LNCaP clone FGC (cell line): ENCODE measurements at regions not wholly inside any gene's neighbourhood (a gene's known extent, or its start where the extent isn't known, plus 50 kb on each side); places are given as distances from the start of the nearest gene placed in this dataset.
"Not testable (repeated sequence)": the region's sequence is repeated elsewhere in the genome, so short reads cannot be mapped to it uniquely, and the experiment has no call there.

ENCODE experiments used
- DNase-seq: peaks from one replicate; pipeline ENCODE4 v3.0.0-alpha.2; 2011; ENCODE audit warnings: low read depth
- H3K4me3 ChIP-seq: 2 replicates; pipeline ENCODE4 v1.5.1; 2011; ENCODE audit warnings: mild to moderate bottlenecking, low read depth, low read length, control low read depth
- TF ChIP-seq, protein P1 (sequence below): IDR thresholded peaks from 2 replicates; pipeline ENCODE4 v1.5.1; 2012; ENCODE audit warnings: mild to moderate bottlenecking; ENCODE audit not compliant: control insufficient read depth, insufficient read depth; ENCODE audit errors: extremely low read depth

DNA sequence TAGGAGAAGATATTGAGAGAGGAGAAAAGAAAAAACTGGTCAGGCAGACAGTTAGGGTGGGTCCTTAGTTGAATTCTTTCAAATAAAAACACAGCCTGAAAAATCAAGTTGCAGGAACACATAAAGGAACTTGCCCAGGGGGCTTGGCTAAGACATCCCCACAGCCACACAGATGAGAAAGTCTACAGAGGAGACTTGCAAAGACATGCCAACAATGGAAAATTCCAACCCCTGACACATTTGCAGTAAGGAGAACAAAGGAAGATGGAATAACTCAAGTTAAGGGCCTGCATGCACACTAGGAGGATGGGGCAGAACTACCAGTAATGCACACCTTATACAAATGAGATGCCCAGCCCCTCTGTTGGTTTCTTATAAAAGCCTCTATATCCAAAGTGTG, 197.6 kb downstream of the CPXCR1 start:
- DNase-seq, result no peak
- TF ChIP-seq, protein P1, sequence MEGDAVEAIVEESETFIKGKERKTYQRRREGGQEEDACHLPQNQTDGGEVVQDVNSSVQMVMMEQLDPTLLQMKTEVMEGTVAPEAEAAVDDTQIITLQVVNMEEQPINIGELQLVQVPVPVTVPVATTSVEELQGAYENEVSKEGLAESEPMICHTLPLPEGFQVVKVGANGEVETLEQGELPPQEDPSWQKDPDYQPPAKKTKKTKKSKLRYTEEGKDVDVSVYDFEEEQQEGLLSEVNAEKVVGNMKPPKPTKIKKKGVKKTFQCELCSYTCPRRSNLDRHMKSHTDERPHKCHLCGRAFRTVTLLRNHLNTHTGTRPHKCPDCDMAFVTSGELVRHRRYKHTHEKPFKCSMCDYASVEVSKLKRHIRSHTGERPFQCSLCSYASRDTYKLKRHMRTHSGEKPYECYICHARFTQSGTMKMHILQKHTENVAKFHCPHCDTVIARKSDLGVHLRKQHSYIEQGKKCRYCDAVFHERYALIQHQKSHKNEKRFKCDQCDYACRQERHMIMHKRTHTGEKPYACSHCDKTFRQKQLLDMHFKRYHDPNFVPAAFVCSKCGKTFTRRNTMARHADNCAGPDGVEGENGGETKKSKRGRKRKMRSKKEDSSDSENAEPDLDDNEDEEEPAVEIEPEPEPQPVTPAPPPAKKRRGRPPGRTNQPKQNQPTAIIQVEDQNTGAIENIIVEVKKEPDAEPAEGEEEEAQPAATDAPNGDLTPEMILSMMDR, result no peak
- H3K4me3 ChIP-seq, result no peak overlapping the region

DNA sequence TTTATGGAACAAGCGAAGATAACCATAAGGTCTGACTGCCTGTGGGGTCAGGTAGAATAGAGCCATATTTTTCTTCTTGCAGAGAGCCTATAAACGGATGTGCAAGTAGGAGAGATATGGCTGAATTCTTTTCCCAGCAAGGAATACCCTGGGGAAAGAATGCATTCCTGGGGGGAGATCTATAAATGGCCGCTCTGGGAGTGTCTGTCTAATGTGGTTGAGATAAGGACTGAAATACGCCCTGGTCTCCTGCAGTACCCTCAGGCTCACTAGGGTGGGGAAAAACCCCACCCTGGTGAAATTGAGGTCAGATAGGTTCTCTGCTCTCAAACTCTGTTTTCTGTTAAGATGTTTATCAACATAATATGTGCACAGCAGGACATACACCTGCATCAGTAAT, 209.0 kb downstream of the CPXCR1 start:
- not testable (repeated sequence) for DNase-seq, H3K4me3 ChIP-seq

DNA sequence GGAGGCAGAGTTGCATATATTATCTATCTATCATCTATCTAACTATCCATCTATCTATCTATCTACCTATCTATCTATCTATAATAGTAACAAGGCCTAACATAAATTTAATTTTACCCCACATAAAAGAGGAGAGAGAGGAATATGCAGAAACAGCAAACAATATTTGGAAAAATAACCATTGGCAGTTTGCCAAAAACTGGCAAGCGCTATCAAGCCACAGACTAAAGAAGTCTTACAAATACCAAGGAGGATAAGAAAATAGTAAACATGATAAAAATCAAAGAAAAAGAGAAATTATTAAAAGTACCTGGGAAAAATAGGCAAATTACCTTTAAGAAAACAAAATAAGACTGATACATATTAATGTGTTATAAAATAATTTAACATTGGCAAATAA, 230.8 kb downstream of the CPXCR1 start:
- TF ChIP-seq, protein P1, result no peak
- DNase-seq, result no peak
- H3K4me3 ChIP-seq, result no peak overlapping the region

DNA sequence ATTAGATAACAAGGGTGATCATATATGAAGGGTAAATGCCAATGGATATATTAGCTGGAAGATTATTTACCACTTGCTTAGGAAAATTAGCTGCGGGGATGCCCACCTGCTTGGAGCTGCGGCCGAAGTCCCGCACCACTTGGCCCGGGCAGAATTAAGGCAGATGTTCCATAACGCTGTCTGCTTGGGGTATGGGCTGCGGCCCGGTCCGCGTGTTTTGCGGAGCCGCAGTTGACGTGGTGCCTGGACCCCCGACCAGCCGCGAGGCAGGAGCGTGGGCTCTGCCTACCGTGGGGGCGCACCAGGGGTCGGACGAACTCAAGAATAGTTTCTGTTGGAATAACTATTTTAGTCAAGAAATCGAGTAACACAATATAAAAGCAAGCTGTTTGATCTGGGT, 235.2 kb downstream of the CPXCR1 start:
- TF ChIP-seq, protein P1, result no peak
- H3K4me3 ChIP-seq, result no peak overlapping the region

DNA sequence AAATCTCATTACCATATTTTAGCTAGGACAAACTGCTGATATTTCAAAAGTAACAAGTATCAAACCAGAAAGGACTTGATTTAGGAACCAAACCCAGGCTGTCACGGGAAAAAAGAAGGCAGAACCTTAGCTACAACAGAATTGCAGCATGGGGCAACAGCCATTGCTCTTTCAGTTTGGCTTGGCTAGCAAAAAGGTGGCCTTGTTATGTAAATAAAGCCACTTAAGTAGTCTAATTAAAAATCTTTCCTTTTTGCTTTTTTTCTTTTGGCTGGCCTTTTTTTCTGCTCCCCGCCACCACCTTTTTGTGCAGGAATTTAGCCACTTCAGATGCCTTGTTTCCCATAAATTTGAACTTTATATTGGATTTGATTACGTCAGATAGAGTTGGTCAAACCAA, 235.9 kb downstream of the CPXCR1 start:
- TF ChIP-seq, protein P1, result no peak
- no peak for DNase-seq
- H3K4me3 ChIP-seq, result no peak overlapping the region

More for the DNA sequence above, 235.2 kb downstream of the CPXCR1 start:
- no peak for DNase-seq

DNA sequence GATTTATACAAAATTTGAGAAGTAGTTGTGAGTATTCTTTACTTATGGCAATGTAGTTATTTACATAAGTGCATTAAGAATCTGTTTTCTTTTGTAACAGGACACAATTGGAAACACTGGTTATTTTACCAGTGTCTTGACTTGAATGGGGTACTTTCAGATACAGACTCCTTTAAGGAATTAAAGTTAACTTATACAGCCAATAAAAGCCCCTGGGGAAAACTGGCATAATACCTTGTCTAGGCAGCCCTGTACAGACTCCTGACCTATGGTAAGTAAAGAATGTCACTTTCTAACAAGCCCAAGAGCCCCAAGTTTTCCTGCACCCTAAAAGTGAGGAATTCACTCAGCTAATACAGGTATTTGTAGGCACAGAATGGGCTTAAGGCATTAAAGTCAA, 241.8 kb downstream of the CPXCR1 start:
- TF ChIP-seq, protein P1, result no peak
- no peak for DNase-seq
- H3K4me3 ChIP-seq, result no peak overlapping the region

DNA sequence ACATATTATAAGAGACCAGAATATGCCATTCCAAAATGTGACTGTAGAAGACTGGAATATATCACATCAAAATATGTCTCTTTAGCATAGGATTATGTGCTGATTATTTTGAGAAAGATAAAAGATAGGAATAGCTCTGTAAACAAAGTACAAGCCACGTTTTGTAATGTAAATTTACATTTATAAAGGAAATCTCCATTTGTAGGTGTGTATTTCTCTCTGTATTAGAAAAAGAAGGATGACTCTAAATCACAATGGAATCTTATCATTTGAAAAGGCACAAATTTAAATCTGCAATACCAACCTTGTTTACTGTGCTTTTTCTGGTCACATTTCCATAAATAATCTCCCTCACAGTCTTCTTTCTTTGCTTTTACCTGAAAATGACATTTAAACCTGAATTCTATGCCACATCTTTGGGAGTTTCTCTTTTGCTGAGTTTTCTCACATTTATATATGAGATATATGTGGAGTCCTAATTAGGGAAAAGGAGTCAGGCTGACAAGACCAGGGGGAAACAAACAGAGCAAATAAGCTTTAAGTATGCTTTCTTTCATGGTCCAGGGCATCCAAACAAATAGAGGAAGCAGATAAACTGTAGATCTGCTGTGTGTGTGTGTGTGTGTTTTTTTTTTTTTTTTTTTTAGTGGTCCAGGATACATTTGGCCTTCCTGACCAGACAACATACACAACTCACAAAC, 244.0 kb downstream of the CPXCR1 start:
- H3K4me3 ChIP-seq, result no peak overlapping the region
- TF ChIP-seq, protein P1, result no peak
- DNase-seq, result no peak
